MCF 10A (cell line): ENCODE measurements at regions not wholly inside any gene's neighbourhood (a gene's known extent, or its start where the extent isn't known, plus 50 kb on each side); places are given as distances from the start of the nearest gene placed in this dataset.

Experiments used
- BruUV-seq: library from RNA; stranded (reverse); fragments of 400-500 nt; replicated peaks from 2 replicates; lab custom pipeline; 2021; lab: Mats Ljungman, UMichigan
- CTCF ChIA-PET: fragments of 300-600 bp; sonication (Branson Sonifier 250); formaldehyde crosslinking; extraction: SDS; loops from one replicate; lab custom pipeline; 2021; ENCODE audit warnings: antibody characterized with exemption, inconsistent platforms; lab: Yijun Ruan, JAX
- POLR2A ChIA-PET: fragments of 300-600, 350-650 bp; sonication (Branson Sonifier 250); formaldehyde crosslinking; extraction: SDS; loops from one replicate; lab custom pipeline; 2020; ENCODE audit warnings: antibody characterized with exemption, inconsistent platforms; lab: Yijun Ruan, JAX
- DNase-seq: peaks from one replicate; pipeline ENCODE4 v3.0.0-alpha.2; 2018; ENCODE audit not compliant: unreplicated experiment
- H3K27ac Mint-ChIP-seq: one replicate; pipeline ENCODE4 v1.8.0; 2022; ENCODE audit warnings: mild to moderate bottlenecking, low read depth, mixed read lengths; ENCODE audit not compliant: unreplicated experiment
- H3K27me3 Mint-ChIP-seq: one replicate; pipeline ENCODE4 v1.8.0; 2022; ENCODE audit warnings: mixed read lengths; ENCODE audit not compliant: insufficient read depth, unreplicated experiment
- H3K36me3 Mint-ChIP-seq: one replicate; pipeline ENCODE4 v1.8.0; 2022; ENCODE audit warnings: mild to moderate bottlenecking, moderate library complexity, mixed read lengths; ENCODE audit not compliant: insufficient read depth, unreplicated experiment
- H3K4me1 Mint-ChIP-seq: one replicate; pipeline ENCODE4 v1.8.0; 2022; ENCODE audit warnings: mixed read lengths; ENCODE audit not compliant: insufficient read depth, unreplicated experiment
- H3K4me3 Mint-ChIP-seq: one replicate; pipeline ENCODE4 v1.8.0; 2022; ENCODE audit warnings: mild to moderate bottlenecking, moderate library complexity, mixed read lengths; ENCODE audit not compliant: unreplicated experiment
- H3K9me3 Mint-ChIP-seq: one replicate; pipeline ENCODE4 v1.8.0; 2022; ENCODE audit warnings: mixed read lengths; ENCODE audit not compliant: unreplicated experiment
- intact Hi-C: fragments of 100-400 bp; cut with micrococcal nuclease; formaldehyde crosslinking; loops from 2 replicates; pipeline ENCODE4 v1.14.1; 2022
- TF ChIP-seq, protein P1 (sequence below): fragments of 200-600 bp; IDR thresholded peaks from one replicate; pipeline ENCODE4 v1.8.0; 2022; ENCODE audit warnings: antibody characterized with exemption, mild to moderate bottlenecking; ENCODE audit not compliant: unreplicated experiment

DNA sequence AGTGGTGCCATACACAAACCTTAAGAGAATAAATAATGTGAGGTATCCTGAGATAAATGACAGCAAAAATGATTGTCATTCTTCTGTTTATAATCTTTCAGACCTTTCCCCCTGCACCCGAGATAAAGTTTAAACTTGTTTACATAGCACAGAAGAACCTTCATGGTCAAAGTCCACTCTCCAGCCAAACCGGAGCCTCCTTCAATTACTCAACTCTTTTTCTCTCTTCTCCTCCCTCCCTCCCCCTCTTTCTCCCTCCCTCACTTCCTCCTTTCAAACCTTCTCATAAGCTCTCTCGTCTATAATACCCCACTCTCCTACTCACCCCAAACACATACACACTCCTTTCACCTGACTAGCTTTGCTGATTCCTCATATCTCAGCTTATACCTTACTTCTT is 198.9 kb downstream of the EFHB start:
- TF ChIP-seq, protein P1, sequence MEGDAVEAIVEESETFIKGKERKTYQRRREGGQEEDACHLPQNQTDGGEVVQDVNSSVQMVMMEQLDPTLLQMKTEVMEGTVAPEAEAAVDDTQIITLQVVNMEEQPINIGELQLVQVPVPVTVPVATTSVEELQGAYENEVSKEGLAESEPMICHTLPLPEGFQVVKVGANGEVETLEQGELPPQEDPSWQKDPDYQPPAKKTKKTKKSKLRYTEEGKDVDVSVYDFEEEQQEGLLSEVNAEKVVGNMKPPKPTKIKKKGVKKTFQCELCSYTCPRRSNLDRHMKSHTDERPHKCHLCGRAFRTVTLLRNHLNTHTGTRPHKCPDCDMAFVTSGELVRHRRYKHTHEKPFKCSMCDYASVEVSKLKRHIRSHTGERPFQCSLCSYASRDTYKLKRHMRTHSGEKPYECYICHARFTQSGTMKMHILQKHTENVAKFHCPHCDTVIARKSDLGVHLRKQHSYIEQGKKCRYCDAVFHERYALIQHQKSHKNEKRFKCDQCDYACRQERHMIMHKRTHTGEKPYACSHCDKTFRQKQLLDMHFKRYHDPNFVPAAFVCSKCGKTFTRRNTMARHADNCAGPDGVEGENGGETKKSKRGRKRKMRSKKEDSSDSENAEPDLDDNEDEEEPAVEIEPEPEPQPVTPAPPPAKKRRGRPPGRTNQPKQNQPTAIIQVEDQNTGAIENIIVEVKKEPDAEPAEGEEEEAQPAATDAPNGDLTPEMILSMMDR = no peak

DNA sequence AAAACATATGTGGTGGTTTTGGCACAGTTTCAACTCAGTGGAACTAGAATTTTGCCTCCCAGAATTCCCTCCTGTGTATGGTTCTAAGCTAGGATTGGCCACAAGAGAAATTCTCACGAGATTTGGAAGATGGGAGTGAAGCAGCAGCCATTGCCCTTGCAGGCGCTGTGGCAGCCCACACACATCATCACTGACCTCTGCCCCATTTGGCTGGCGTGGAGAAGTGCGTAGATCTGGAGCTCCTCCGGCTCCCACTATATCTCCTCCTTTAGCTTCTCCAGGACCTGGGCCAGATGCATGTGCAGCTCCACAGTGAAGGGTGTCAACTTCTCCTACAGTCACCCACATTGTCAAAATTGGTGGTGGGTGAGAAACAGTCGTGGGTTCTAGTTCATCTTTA is 199.6 kb downstream of the EFHB start:
- H3K9me3 Mint-ChIP-seq = no peaks in the 10 kb centered on the region
- no peaks in the 10 kb centered on the region for H3K36me3 Mint-ChIP-seq
- H3K4me1 Mint-ChIP-seq = no peaks in the 10 kb centered on the region
- BruUV-seq = no TSS peak
- ChIA-PET CTCF (interaction anchor here (1.0 to 1.7 kb wide), 2 partner anchors 10 to 20 kb away, joined by 3 read pairs; no protein-coding TSS in a partner anchor), POLR2A (no interaction called here)
- intact Hi-C loops = no loop called here
- no peak overlapping the region for H3K27ac Mint-ChIP-seq
- TF ChIP-seq, protein P1 = no peak
- H3K4me3 Mint-ChIP-seq = no peak overlapping the region
- DNase-seq = no peak
- no peaks in the 10 kb centered on the region for H3K27me3 Mint-ChIP-seq

More for the DNA sequence above, 198.9 kb downstream of the EFHB start:
- DNase-seq = no peak
- Mint-ChIP-seq H3K4me1 (no peaks in the 10 kb centered on the region), H3K9me3 (no peaks in the 10 kb centered on the region), H3K27me3 (no peaks in the 10 kb centered on the region), H3K27ac (no peak overlapping the region), H3K4me3 (no peak overlapping the region), H3K36me3 (no peaks in the 10 kb centered on the region)
- intact Hi-C loops = no loop called here
- BruUV-seq = no TSS peak
- ChIA-PET POLR2A (no interaction called here), CTCF (interaction anchor here (0.7 to 1.7 kb wide), 3 partner anchors 9 to 20 kb away, joined by 3 to 4 read pairs (median 3); no protein-coding TSS in a partner anchor)

DNA sequence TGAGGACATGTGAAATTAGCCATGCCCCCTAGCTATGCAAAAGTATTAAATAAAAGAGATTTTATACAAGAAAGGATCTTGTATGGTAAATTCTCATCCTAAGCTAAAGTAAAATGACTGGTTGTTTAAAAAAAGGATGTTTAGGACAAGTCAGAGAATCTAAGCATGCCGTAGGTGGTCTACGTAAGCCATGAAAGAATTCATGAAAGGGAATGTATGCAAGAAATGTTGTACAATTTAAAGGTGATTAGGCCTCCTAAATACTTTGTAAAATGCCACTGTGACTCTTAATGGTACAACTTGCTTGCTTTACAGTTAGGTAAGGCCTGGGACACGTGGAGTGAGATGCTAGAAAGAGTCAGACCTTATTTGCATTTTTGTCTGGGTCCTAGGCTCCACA is 209.0 kb downstream of the EFHB start:
- ChIA-PET POLR2A (interaction anchor here (1.4 kb wide), 1 partner anchor 8 kb away, joined by 4 read pairs; no protein-coding TSS in a partner anchor), CTCF (interaction anchor here (0.9 kb wide), 1 partner anchor 10 kb away, joined by 3 read pairs; no protein-coding TSS in a partner anchor)
- intact Hi-C loops = no loop called here
- no peaks in the 10 kb centered on the region for H3K9me3 Mint-ChIP-seq
- no peak for DNase-seq
- H3K36me3 Mint-ChIP-seq = no peaks in the 10 kb centered on the region
- H3K27me3 Mint-ChIP-seq = no peaks in the 10 kb centered on the region
- H3K4me3 Mint-ChIP-seq = no peak overlapping the region
- no peaks in the 10 kb centered on the region for H3K4me1 Mint-ChIP-seq
- TF ChIP-seq, protein P1 = no peak
- no TSS peak for BruUV-seq
- no peak overlapping the region for H3K27ac Mint-ChIP-seq

DNA sequence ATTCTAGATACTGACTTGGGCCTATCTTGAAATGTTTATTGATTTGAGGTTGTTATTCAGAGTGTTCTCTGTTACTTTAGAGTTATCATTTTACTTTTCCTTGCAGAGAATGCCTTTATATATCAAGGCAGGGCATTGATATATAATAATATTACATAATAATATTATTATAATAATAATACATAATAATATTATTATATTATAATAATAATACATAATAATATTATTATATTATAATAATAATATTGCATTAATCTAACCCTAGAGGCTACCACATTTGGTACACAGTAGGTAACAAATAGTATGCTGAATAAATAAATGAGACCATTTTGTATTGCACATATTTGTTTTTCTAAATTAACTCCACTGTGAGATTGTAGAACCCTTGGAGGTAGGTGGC is 216.3 kb downstream of the EFHB start:
- no peak for DNase-seq
- ChIA-PET POLR2A (no interaction called here), CTCF (no interaction called here)
- TF ChIP-seq, protein P1 = no peak
- BruUV-seq = no TSS peak
- Mint-ChIP-seq H3K4me1 (no peaks in the 10 kb centered on the region), H3K27me3 (no peaks in the 10 kb centered on the region), H3K4me3 (no peak overlapping the region), H3K27ac (no peak overlapping the region), H3K9me3 (no peaks in the 10 kb centered on the region), H3K36me3 (no peaks in the 10 kb centered on the region)
- intact Hi-C loops = no loop called here
